ENCODE measurements at regions not wholly inside any gene's neighbourhood (a gene's known extent, or its start where the extent isn't known, plus 50 kb on each side); places are given as distances from the start of the nearest gene placed in this dataset.

- Histone ChIP-seq H3K4me1 (ENCODE audit: control insufficient read depth in 1 of 2, insufficient read depth in 2 of 2, low read length in 2 of 2) (no peaks in the 10 kb centered on the region), H3K9me3 (ENCODE audit: control insufficient read depth in 1 of 2, insufficient read depth in 1 of 2, low read depth in 1 of 2, low read length in 2 of 2) (no peaks in the 10 kb centered on the region), H3K36me3 (ENCODE audit: control insufficient read depth in 1 of 2, insufficient read depth in 2 of 2, low read length in 2 of 2) (no peaks in the 10 kb centered on the region), H3K27me3 (ENCODE audit: insufficient read depth, low read length) (peaks cover 16% of the 10 kb centered on the region), H3K79me2 (ENCODE audit: insufficient read depth, low read length) (no peaks in the 10 kb centered on the region), H3K9ac (ENCODE audit: low read length) (no peak overlapping the region), H2AFZ (ENCODE audit: low read depth, low read length, poor library complexity, severe bottlenecking) (no peak overlapping the region), H3K27ac (ENCODE audit: low read depth, low read length) (no peak overlapping the region), H4K20me1 (ENCODE audit: insufficient read depth) (no peaks in the 10 kb centered on the region), H3K4me2 (ENCODE audit: low read length) (no peak overlapping the region), H3K9me2 (ENCODE audit: insufficient read depth) (no peaks in the 10 kb centered on the region), H3K4me3 (replicated peaks in 1 of 2; ENCODE audit: low read depth in 1 of 2, low read length in 2 of 2) (no peak overlapping the region)
- intact Hi-C loops (cut with micrococcal nuclease), result no loop called here
- TF ChIP-seq CTCF (IDR thresholded peaks at IDR 0.05 in 2 of 3, conservative IDR thresholded peaks at IDR 0.05 in 1 of 3; ENCODE audit: borderline replicate concordance in 1 of 3, insufficient read depth in 1 of 3, low read depth in 2 of 3, low read length in 2 of 3), result no peak
- TF ChIP-seq SRF (IDR thresholded peaks at IDR 0.05; ENCODE audit: low read depth), result no peak
- no peak for TF ChIP-seq RAD21 (IDR thresholded peaks at IDR 0.05; ENCODE audit: low read depth)
- TF ChIP-seq REST (IDR thresholded peaks at IDR 0.05; ENCODE audit: low read depth), result no peak
- TF ChIP-seq SIN3A (IDR thresholded peaks at IDR 0.05; ENCODE audit: low read depth), result no peak
- no peak for TF ChIP-seq POLR2AphosphoS5 (IDR thresholded peaks at IDR 0.05; ENCODE audit: low read depth, low read length)
- TF ChIP-seq CBX3 (IDR thresholded peaks at IDR 0.05; ENCODE audit: low read depth), result no peak
- TF ChIP-seq ZFX (IDR thresholded peaks at IDR 0.05), result no peak
- TF ChIP-seq ATF3 (IDR thresholded peaks at IDR 0.05), result no peak
- no peak for TF ChIP-seq FOSL1 (IDR thresholded peaks at IDR 0.05; ENCODE audit: low read depth)
- TF ChIP-seq EGR1 (IDR thresholded peaks at IDR 0.05; ENCODE audit: low read depth), result no peak
- no peak for TF ChIP-seq MAX (IDR thresholded peaks at IDR 0.05)
- no peak for TF ChIP-seq SP1 (IDR thresholded peaks at IDR 0.05; ENCODE audit: low read depth)
- no peak for TF ChIP-seq CEBPB (IDR thresholded peaks at IDR 0.05; ENCODE audit: low read depth)
- no peak for TF ChIP-seq ZBTB33 (IDR thresholded peaks at IDR 0.05; ENCODE audit: extremely low read depth, insufficient replicate concordance, low read length)
- TF ChIP-seq ZNF274 (IDR thresholded peaks at IDR 0.05; ENCODE audit: low read depth, low read length), result no peak
- TF ChIP-seq POLR2A (IDR thresholded peaks at IDR 0.05; ENCODE audit: borderline replicate concordance, extremely low read depth, insufficient read depth, insufficient read length), result no peak
- TF ChIP-seq YY1 (IDR thresholded peaks at IDR 0.05; ENCODE audit: extremely low read depth, insufficient replicate concordance, low read depth, low read length), result no peak
- DNase-seq (ENCODE audit: low read depth, low spot score) (no peak), ATAC-seq (no peak)
- RAD21 ChIA-PET (ENCODE audit: low non-redundant PET in 1 of 2, low total read pairs in 2 of 2, uncharacterized antibody in 2 of 2, unreplicated experiment in 2 of 2), result no interaction called here
- CTCF ChIA-PET, result no interaction called here
- POLR2A ChIA-PET, result no interaction called here
- no TSS peak for BruUV-seq (replicated peaks)
These were observed 76.1 kb upstream of the UQCRFS1 start for GRCh38 chr19:29289020-29289419.
